ENCODE measurements at regions not wholly inside any gene's neighbourhood (a gene's known extent, or its start where the extent isn't known, plus 50 kb on each side); places are given as distances from the start of the nearest gene placed in this dataset.

DNA sequence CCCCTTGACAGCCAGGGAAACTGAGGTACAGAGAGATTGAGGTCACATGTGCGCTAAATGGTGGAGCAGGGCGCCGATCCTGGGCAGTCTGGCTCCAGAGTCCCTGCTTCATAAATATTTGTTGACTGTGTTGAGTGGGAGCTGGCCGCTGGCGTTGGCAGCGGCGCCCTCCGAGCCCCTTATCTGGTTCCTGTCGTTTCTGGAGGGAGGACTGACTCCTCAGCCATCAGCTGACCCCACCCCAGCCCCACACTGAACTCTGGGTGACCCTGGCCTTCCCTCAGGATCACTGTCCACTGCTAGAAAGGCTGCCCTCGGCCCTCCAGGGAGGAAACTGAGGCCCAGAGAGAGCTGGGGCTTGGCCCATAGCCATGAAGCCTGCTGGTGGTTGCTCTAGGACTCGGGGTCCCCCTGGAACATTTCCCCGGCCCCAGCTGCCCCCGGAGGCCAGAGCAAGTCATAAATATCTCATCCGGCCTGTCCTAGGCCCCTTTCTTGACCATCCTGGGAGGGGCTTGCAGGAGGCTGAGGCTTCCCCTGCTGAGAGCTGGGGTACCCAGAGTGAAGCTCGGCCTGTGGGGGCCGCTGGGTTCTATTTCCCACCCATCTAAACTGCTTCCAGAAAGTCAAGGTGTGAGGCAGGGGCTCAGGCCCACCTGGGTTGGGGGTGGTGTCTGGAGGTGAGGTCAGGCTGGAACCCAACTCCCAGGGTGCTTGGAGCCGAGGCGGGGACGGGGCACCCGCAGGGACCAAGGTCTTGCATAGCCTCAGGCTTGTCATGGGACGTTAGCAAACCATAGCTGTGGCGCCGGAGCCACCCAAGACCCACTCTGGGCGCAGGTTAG, 51.7 kb upstream of the GSE1 start:
- H3F3A ChIP-seq (replicated peaks; ENCODE audit: insufficient read depth) = peaks cover 11% of the 10 kb centered on the region
- H4K20me1 ChIP-seq (ENCODE audit: insufficient read depth) = peaks cover 90% of the 10 kb centered on the region
- H3K9me2 ChIP-seq = no peaks in the 10 kb centered on the region
- H3K79me2 ChIP-seq (ENCODE audit: insufficient read depth) = peaks cover 84% of the 10 kb centered on the region
- no peaks in the 10 kb centered on the region for H3K36me3 ChIP-seq (replicated peaks in 1 of 2; ENCODE audit: control insufficient read depth in 1 of 2, insufficient read depth in 2 of 2, low read length in 1 of 2)
- H3K9ac ChIP-seq = no peak overlapping the region
- H3K4me2 ChIP-seq = no peak overlapping the region
- H3K4me1 ChIP-seq (ENCODE audit: control insufficient read depth in 1 of 2, insufficient read depth in 2 of 2, low read depth in 1 of 2, low read length in 1 of 2) = peaks cover 23 to 66% of the 10 kb centered on the region in 2 experiments
- H3K27ac ChIP-seq (ENCODE audit: low read depth in 2 of 2, low read length in 1 of 2) = peak overlapping the region in 1 of 2 experiments; percentile 89; a peak in 2 of 4 replicates
- ChIA-PET CTCF (interaction anchor here (0.5 to 5.9 kb wide), 17 partner anchors 10 to 446 kb away, joined by 3 to 51 read pairs (median 3); no protein-coding TSS in a partner anchor), POLR2A (interaction anchor here (0.8 to 3.7 kb wide), 3 partner anchors 9 to 140 kb away, joined by 3 to 15 read pairs (median 3); no protein-coding TSS in a partner anchor)
- no peak for TF ChIP-seq TCF12 (IDR thresholded peaks at IDR 0.05)
- no peak for TF ChIP-seq MXI1 (IDR thresholded peaks at IDR 0.05; ENCODE audit: low read depth, low read length)
- no peak for TF ChIP-seq NFIC (IDR thresholded peaks at IDR 0.05; ENCODE audit: borderline replicate concordance)
- no peak for TF ChIP-seq CHD2 (IDR thresholded peaks at IDR 0.05; ENCODE audit: low read length, partially characterized antibody)
- TF ChIP-seq FOXM1 (IDR thresholded peaks at IDR 0.05; ENCODE audit: low read depth) = no peak
- TF ChIP-seq TAF1 (IDR thresholded peaks at IDR 0.05; ENCODE audit: borderline replicate concordance, low read depth, low read length) = no peak
- TF ChIP-seq RFX5 (IDR thresholded peaks at IDR 0.05; ENCODE audit: low read length) = no peak
- no peak for TF ChIP-seq FOXJ3 (CRISPR knock-in tag; IDR thresholded peaks at IDR 0.05)
- H3K27me3 ChIP-seq (ENCODE audit: insufficient read depth) = no peaks in the 10 kb centered on the region
- H3K9me3 ChIP-seq = no peaks in the 10 kb centered on the region
- H2AFZ ChIP-seq (ENCODE audit: low read depth) = no peak overlapping the region
- DNase-seq = no peak
- 84% methylated on average over 15 of the region's 24 CpGs for WGBS (ENCODE audit: low lambda C conversion rate)
- H3K4me3 ChIP-seq (ENCODE audit: low read depth in 2 of 2, low read length in 1 of 2) = no peak overlapping the region

DNA sequence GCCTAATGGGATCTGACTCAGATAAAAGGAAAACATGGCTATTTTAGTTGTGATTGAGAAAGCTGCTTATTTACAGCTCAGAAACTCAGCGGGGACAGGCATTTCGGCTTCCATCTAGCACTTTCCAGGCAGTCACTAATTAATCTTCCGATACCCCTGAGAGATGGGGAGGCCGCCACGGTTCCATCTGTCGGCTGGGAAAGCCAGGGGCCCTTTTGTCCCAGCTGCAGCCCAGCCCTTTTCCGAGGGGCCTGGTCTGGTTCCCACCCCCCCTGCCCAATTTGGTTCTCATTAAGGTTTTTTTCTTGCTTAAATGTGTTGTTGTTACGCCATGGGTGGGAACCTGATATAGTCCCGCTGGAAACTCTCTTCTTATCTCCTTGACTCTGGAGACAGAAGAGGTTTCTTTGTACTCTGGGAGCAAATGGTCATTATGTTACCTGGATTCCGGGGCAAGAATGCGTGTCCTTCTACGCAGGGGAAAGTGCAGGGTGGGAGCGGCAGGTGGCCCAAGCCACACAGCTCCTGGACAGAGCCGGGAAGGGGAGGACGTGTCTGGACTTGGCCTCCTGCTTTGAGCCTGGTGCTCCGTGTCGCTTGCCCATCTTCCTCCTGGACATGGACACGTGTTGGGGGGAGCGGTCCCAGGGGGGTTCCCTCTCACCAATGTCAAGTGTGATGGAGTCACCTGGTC, 50.9 kb upstream of the GSE1 start:
- Histone ChIP-seq H3K4me1 (ENCODE audit: control insufficient read depth in 1 of 2, insufficient read depth in 2 of 2, low read depth in 1 of 2, low read length in 1 of 2) (peaks cover 23 to 64% of the 10 kb centered on the region in 2 experiments), H3K9me2 (no peaks in the 10 kb centered on the region), H3F3A (replicated peaks; ENCODE audit: insufficient read depth) (peaks cover 8% of the 10 kb centered on the region), H3K36me3 (replicated peaks in 1 of 2; ENCODE audit: control insufficient read depth in 1 of 2, insufficient read depth in 2 of 2, low read length in 1 of 2) (no peaks in the 10 kb centered on the region), H3K4me3 (ENCODE audit: low read depth in 2 of 2, low read length in 1 of 2) (no peak overlapping the region), H3K27ac (ENCODE audit: low read depth in 2 of 2, low read length in 1 of 2) (peak overlapping the region in 1 of 2 experiments; percentile 89; a peak in 2 of 4 replicates), H3K27me3 (ENCODE audit: insufficient read depth) (no peaks in the 10 kb centered on the region), H3K9ac (no peak overlapping the region), H3K79me2 (ENCODE audit: insufficient read depth) (peaks cover 80% of the 10 kb centered on the region), H2AFZ (ENCODE audit: low read depth) (no peak overlapping the region), H3K9me3 (no peaks in the 10 kb centered on the region), H4K20me1 (ENCODE audit: insufficient read depth) (peaks cover 89% of the 10 kb centered on the region), H3K4me2 (no peak overlapping the region)
- ChIA-PET CTCF (interaction anchor here (0.6 to 5.9 kb wide), 20 partner anchors 9 to 447 kb away, joined by 3 to 51 read pairs (median 4); no protein-coding TSS in a partner anchor), POLR2A (interaction anchor here (0.5 to 3.7 kb wide), 2 partner anchors 9 to 193 kb away, joined by 4 to 15 read pairs; no protein-coding TSS in a partner anchor)
- no peak for DNase-seq
- WGBS (ENCODE audit: low lambda C conversion rate) = 92% methylated on average over 19 of the region's 19 CpGs
- TF ChIP-seq TAF1 (IDR thresholded peaks at IDR 0.05; ENCODE audit: borderline replicate concordance, low read depth, low read length) = no peak
- no peak for TF ChIP-seq FOXM1 (IDR thresholded peaks at IDR 0.05; ENCODE audit: low read depth)
- TF ChIP-seq, protein P1, sequence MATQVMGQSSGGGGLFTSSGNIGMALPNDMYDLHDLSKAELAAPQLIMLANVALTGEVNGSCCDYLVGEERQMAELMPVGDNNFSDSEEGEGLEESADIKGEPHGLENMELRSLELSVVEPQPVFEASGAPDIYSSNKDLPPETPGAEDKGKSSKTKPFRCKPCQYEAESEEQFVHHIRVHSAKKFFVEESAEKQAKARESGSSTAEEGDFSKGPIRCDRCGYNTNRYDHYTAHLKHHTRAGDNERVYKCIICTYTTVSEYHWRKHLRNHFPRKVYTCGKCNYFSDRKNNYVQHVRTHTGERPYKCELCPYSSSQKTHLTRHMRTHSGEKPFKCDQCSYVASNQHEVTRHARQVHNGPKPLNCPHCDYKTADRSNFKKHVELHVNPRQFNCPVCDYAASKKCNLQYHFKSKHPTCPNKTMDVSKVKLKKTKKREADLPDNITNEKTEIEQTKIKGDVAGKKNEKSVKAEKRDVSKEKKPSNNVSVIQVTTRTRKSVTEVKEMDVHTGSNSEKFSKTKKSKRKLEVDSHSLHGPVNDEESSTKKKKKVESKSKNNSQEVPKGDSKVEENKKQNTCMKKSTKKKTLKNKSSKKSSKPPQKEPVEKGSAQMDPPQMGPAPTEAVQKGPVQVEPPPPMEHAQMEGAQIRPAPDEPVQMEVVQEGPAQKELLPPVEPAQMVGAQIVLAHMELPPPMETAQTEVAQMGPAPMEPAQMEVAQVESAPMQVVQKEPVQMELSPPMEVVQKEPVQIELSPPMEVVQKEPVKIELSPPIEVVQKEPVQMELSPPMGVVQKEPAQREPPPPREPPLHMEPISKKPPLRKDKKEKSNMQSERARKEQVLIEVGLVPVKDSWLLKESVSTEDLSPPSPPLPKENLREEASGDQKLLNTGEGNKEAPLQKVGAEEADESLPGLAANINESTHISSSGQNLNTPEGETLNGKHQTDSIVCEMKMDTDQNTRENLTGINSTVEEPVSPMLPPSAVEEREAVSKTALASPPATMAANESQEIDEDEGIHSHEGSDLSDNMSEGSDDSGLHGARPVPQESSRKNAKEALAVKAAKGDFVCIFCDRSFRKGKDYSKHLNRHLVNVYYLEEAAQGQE (IDR thresholded peaks at IDR 0.05; ENCODE audit: low read depth, low read length) = no peak
- TF ChIP-seq TCF12 (IDR thresholded peaks at IDR 0.05) = no peak
- TF ChIP-seq FOSL2 (IDR thresholded peaks at IDR 0.05; ENCODE audit: borderline replicate concordance, low read depth) = no peak
- no peak for TF ChIP-seq SIN3A (IDR thresholded peaks at IDR 0.05; ENCODE audit: borderline replicate concordance, low read depth, low read length)
- TF ChIP-seq MEF2A (IDR thresholded peaks at IDR 0.05; ENCODE audit: borderline replicate concordance, low read depth) = no peak
- TF ChIP-seq, protein P2, sequence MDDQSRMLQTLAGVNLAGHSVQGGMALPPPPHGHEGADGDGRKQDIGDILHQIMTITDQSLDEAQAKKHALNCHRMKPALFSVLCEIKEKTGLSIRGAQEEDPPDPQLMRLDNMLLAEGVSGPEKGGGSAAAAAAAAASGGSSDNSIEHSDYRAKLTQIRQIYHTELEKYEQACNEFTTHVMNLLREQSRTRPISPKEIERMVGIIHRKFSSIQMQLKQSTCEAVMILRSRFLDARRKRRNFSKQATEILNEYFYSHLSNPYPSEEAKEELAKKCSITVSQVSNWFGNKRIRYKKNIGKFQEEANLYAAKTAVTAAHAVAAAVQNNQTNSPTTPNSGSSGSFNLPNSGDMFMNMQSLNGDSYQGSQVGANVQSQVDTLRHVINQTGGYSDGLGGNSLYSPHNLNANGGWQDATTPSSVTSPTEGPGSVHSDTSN (IDR thresholded peaks at IDR 0.05) = no peak
- TF ChIP-seq, protein P3, sequence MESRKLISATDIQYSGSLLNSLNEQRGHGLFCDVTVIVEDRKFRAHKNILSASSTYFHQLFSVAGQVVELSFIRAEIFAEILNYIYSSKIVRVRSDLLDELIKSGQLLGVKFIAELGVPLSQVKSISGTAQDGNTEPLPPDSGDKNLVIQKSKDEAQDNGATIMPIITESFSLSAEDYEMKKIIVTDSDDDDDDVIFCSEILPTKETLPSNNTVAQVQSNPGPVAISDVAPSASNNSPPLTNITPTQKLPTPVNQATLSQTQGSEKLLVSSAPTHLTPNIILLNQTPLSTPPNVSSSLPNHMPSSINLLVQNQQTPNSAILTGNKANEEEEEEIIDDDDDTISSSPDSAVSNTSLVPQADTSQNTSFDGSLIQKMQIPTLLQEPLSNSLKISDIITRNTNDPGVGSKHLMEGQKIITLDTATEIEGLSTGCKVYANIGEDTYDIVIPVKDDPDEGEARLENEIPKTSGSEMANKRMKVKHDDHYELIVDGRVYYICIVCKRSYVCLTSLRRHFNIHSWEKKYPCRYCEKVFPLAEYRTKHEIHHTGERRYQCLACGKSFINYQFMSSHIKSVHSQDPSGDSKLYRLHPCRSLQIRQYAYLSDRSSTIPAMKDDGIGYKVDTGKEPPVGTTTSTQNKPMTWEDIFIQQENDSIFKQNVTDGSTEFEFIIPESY (IDR thresholded peaks at IDR 0.05; ENCODE audit: borderline replicate concordance, low read depth) = no peak
- TF ChIP-seq, protein P4, sequence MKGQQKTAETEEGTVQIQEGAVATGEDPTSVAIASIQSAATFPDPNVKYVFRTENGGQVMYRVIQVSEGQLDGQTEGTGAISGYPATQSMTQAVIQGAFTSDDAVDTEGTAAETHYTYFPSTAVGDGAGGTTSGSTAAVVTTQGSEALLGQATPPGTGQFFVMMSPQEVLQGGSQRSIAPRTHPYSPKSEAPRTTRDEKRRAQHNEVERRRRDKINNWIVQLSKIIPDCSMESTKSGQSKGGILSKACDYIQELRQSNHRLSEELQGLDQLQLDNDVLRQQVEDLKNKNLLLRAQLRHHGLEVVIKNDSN (IDR thresholded peaks at IDR 0.05; ENCODE audit: borderline replicate concordance, low read depth) = no peak
- TF ChIP-seq TEAD4 (IDR thresholded peaks at IDR 0.05; ENCODE audit: borderline replicate concordance, insufficient read depth) = no peak
